Endodermal cell (in vitro differentiated cells): ENCODE measurements at regions not wholly inside any gene's neighbourhood (a gene's known extent, or its start where the extent isn't known, plus 50 kb on each side); places are given as distances from the start of the nearest gene placed in this dataset.

ENCODE experiments used
- DNase-seq: peaks from one replicate; pipeline ENCODE4 v3.0.0-alpha.2; 2017
- H3K27ac ChIP-seq: 2 replicates; pipeline ENCODE4 v1.5.1; 2013; ENCODE audit warnings: mild to moderate bottlenecking, low read depth, low read length, moderate library complexity
- H3K27me3 ChIP-seq: 2 replicates; pipeline ENCODE4 v1.6.1; 2013; ENCODE audit warnings: mild to moderate bottlenecking, low read length, moderate library complexity; ENCODE audit not compliant: insufficient read depth, control insufficient read depth, poor library complexity, severe bottlenecking
- H3K36me3 ChIP-seq: 2 replicates; pipeline ENCODE4 v1.7.0; 2013; ENCODE audit warnings: mild to moderate bottlenecking, low read length, moderate library complexity; ENCODE audit not compliant: control insufficient read depth, insufficient read depth
- H3K4me1 ChIP-seq: one replicate; pipeline ENCODE4 v1.7.0; 2013; ENCODE audit warnings: low read length; ENCODE audit not compliant: control insufficient read depth, insufficient read depth
- H3K4me3 ChIP-seq: 2 replicates; pipeline ENCODE4 v1.5.1; 2013; ENCODE audit warnings: mild to moderate bottlenecking, low read length, moderate library complexity
- H3K9ac ChIP-seq: 2 replicates; pipeline ENCODE4 v1.6.1; 2013; ENCODE audit warnings: mild to moderate bottlenecking, low read length, moderate library complexity; ENCODE audit not compliant: poor library complexity, severe bottlenecking; ENCODE audit errors: extremely low read depth
- H3K9me3 ChIP-seq: 2 replicates; pipeline ENCODE4 v1.6.1; 2013; ENCODE audit warnings: mild to moderate bottlenecking, low read length, moderate library complexity; ENCODE audit not compliant: control insufficient read depth
- H3K27ac Mint-ChIP-seq: 2 replicates; pipeline ENCODE4 v1.8.0; 2020; ENCODE audit warnings: mixed read lengths
- H3K27me3 Mint-ChIP-seq: 2 replicates; pipeline ENCODE4 v1.8.0; 2021; ENCODE audit warnings: mild to moderate bottlenecking, mixed read lengths; ENCODE audit not compliant: insufficient read depth
- H3K36me3 Mint-ChIP-seq: 2 replicates; pipeline ENCODE4 v1.8.0; 2020; ENCODE audit warnings: low read depth, mixed read lengths
- H3K4me1 Mint-ChIP-seq: 2 replicates; pipeline ENCODE4 v1.8.0; 2020; ENCODE audit warnings: mixed read lengths
- H3K4me3 Mint-ChIP-seq: 2 replicates; pipeline ENCODE4 v1.8.0; 2020; ENCODE audit warnings: mild to moderate bottlenecking, moderate library complexity, mixed read lengths
- H3K9me3 Mint-ChIP-seq: 2 replicates; pipeline ENCODE4 v1.8.0; 2020; ENCODE audit warnings: mild to moderate bottlenecking, mixed read lengths
- CTCF ChIP-seq: fragments of 200-600 bp; sonication (generic); conservative IDR thresholded peaks from 2 replicates; pipeline ENCODE4 v1.5.0; 2021; ENCODE audit warnings: antibody characterized with exemption, mild to moderate bottlenecking
- WGBS, 2 experiments: methylation state at CpG; one replicate each; pipeline versions ENCODE4 v1.1.5 to v1.1.7; 2013; ENCODE audit warnings: missing lambda C conversion rate in 2 of 2, mixed read lengths in 1 of 2; ENCODE audit not compliant: insufficient coverage in 1 of 2, insufficient read length in 1 of 2; 5-methylcytosine and 5-hydroxymethylcytosine counted together

- H3K9ac ChIP-seq = no peak overlapping the region
- no peak overlapping the region for H3K27ac ChIP-seq
- H3K36me3 Mint-ChIP-seq = no peaks in the 10 kb centered on the region
- no peak overlapping the region for H3K4me3 Mint-ChIP-seq
- no peaks in the 10 kb centered on the region for H3K36me3 ChIP-seq
- H3K27me3 Mint-ChIP-seq = no peaks in the 10 kb centered on the region
- no peak for DNase-seq
- H3K9me3 ChIP-seq = no peaks in the 10 kb centered on the region
- H3K27me3 ChIP-seq = no peaks in the 10 kb centered on the region
- no peak for TF ChIP-seq CTCF
- H3K9me3 Mint-ChIP-seq = no peaks in the 10 kb centered on the region
- no peaks in the 10 kb centered on the region for H3K4me1 Mint-ChIP-seq
- H3K4me1 ChIP-seq = peaks cover 3% of the 10 kb centered on the region
- no peak overlapping the region for H3K4me3 ChIP-seq
- H3K27ac Mint-ChIP-seq = no peak overlapping the region
- 72% methylated on average over 1 of the region's 1 CpG; no CpG with 5 or more reads in 1 of the 2 experiments for WGBS, 2 experiments
These were observed 360.0 kb upstream of the DDI1 start for GRCh38 chr11:103676413-103676812.

- Histone ChIP-seq H3K4me3 (no peak overlapping the region), H3K27me3 (no peaks in the 10 kb centered on the region), H3K9me3 (no peaks in the 10 kb centered on the region), H3K9ac (no peak overlapping the region), H3K36me3 (no peaks in the 10 kb centered on the region), H3K27ac (no peak overlapping the region), H3K4me1 (peaks cover 4% of the 10 kb centered on the region)
- WGBS, 2 experiments = 92% methylated on average over 1 of the region's 1 CpG; no CpG with 5 or more reads in 1 of the 2 experiments
- Mint-ChIP-seq H3K27ac (no peak overlapping the region), H3K4me3 (no peak overlapping the region), H3K27me3 (no peaks in the 10 kb centered on the region), H3K4me1 (peaks cover 10% of the 10 kb centered on the region), H3K36me3 (no peaks in the 10 kb centered on the region), H3K9me3 (no peaks in the 10 kb centered on the region)
- no peak for TF ChIP-seq CTCF
- no peak for DNase-seq
These were observed 355.6 kb upstream of the DDI1 start for GRCh38 chr11:103680826-103681225.

- Histone ChIP-seq H3K4me1 (peaks cover 4% of the 10 kb centered on the region), H3K36me3 (no peaks in the 10 kb centered on the region), H3K27me3 (no peaks in the 10 kb centered on the region), H3K4me3 (no peak overlapping the region), H3K27ac (no peak overlapping the region), H3K9ac (no peak overlapping the region), H3K9me3 (peaks cover 8% of the 10 kb centered on the region)
- DNase-seq = no peak
- 47 to 67% methylated on average over 5 to 7 of the region's 7 CpGs for WGBS, 2 experiments
- H3K36me3 Mint-ChIP-seq = no peaks in the 10 kb centered on the region
- no peak overlapping the region for H3K27ac Mint-ChIP-seq
- H3K4me3 Mint-ChIP-seq = no peak overlapping the region
- H3K27me3 Mint-ChIP-seq = no peaks in the 10 kb centered on the region
- TF ChIP-seq CTCF = no peak
- H3K4me1 Mint-ChIP-seq = peaks cover 10% of the 10 kb centered on the region
- H3K9me3 Mint-ChIP-seq = peaks cover 5% of the 10 kb centered on the region
These were observed 354.6 kb upstream of the DDI1 start for GRCh38 chr11:103681855-103682254.
